HG03196 (cell line): ENCODE measurements at regions not wholly inside any gene's neighbourhood (a gene's known extent, or its start where the extent isn't known, plus 50 kb on each side); places are given as distances from the start of the nearest gene placed in this dataset.
"Not testable (repeated sequence)": the region's sequence is repeated elsewhere in the genome, so short reads cannot be mapped to it uniquely, and the experiment has no call there.

Source experiments
- ATAC-seq: cut with Tn5 transposase; IDR thresholded peaks from one replicate; pipeline ENCODE4 v1.9.1; 2021; ENCODE audit not compliant: unreplicated experiment

GRCh38 chr13:60214213-60215055 is 50.7 kb upstream of the DIAPH3 start:
- ATAC-seq = no peak

DNA sequence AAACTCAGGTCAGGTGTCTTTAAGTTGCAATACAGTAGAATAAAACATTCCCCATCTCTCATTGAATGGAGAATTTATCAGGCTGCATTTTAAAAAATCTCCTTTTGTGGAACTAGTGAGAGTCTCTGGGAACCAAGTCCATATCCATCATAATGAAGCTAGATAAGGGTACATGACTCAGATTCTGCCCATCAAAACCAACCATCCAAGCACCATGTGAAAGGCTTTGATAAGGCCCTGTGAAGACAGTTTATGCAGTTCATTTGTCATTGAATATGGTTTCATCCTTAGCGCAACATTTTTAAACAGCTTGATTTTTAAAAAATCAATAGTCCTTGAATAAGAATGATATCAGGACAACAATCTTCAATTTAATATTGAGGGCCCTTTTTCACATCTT is 56.3 kb upstream of the DIAPH3 start:
- no peak for ATAC-seq

GRCh38 chr13:60221581-60221980 is 57.9 kb upstream of the DIAPH3 start:
- no peak for ATAC-seq

DNA sequence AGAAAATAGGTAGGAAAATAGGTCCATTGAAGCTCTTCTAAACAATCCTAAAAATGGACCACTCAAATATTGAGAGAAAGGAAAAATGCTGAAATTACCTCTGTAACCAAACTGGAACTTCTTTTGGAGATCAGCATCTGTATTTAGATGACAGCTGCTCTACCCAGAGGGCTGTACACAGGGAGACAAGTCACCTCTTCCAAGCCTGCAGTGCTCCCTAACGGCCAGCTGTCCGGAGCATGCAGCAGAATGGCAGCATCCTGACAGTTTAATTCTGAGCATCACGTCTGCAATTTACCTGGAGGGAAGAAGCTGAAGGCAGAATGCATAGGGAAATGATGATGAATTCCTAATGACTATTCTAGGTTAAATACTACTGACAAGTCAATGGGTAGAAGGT is 62.8 kb upstream of the DIAPH3 start:
- no peak for ATAC-seq

GRCh38 chr13:60227158-60227557 is 63.4 kb upstream of the DIAPH3 start:
- ATAC-seq = no peak

DNA sequence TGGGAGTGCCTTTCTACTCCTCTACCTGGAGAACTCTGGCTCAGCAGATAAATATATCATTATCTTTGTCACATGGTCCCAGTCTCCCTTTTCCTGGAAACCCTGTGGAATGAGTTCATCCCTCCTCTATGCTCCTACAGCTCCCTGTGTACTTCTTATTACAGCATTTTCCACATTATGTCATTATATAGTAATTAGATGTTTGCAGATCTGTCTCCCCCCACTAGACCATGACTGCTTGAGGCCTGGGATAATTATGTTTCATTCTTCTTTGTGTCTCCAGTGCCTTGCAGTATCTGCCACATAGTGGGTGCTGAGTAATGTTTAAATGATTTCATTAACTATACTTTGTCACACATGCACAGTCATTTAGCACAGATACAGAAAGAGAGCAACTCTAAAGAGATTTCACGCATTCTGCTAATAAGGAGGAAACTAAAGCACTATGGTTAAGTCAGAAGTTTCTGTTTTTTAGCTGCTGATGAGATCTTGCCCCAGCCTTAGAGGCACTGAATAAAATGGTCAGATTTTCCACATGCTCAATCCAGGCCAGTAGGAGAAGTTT is 66.1 kb upstream of the DIAPH3 start:
- no peak for ATAC-seq

DNA sequence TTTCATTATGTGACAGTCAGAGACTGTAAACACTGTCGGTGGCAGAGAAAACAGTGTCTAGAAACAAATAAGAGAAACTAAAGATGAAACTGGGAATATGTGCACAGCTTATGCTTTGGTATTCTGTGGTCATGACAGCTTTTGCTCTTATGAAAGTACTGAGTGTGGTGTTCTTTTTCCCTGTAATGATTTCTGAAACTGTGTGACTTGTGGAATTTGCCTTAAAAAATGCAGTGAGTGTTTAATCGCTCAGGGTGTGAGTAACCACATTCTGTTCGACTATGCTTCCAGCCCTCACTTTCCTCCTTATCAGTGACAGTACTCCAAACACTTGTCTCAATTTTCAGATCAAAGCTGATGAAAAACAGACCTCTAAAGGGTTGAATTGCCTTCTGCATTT is 66.9 kb upstream of the DIAPH3 start:
- ATAC-seq = peak; percentile 56

DNA sequence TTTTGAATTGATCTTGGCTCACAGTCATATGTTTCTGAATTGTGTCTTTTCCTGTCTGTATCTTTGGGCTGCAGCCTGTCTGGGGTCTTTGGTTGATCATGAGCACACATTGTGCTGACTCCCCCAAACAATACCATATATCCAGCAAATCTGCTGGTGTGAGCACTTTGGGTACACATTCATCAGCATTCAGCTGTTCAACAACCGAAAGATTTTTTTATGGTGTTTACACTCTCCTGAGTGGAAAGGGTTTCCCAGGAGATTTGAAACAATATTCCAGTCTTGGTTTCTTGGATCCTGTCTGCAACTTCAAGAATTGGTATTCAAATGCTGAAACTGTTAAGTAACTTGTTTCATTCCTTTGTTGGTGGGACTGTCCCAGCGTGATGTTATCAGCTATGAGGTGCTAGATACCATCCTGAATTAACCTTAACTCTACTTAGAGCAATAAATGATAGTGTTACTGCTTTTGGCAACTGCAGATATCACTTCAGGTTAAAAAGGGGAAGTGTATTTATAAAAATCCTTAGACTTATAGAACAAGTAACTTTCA is 78.4 kb upstream of the DIAPH3 start:
- ATAC-seq = no peak

- no peak for ATAC-seq
These were observed 80.7 kb upstream of the DIAPH3 start for GRCh38 chr13:60244381-60244780.

- ATAC-seq = not testable (repeated sequence)
These were observed 87.7 kb upstream of the DIAPH3 start for GRCh38 chr13:60251419-60251818.

DNA sequence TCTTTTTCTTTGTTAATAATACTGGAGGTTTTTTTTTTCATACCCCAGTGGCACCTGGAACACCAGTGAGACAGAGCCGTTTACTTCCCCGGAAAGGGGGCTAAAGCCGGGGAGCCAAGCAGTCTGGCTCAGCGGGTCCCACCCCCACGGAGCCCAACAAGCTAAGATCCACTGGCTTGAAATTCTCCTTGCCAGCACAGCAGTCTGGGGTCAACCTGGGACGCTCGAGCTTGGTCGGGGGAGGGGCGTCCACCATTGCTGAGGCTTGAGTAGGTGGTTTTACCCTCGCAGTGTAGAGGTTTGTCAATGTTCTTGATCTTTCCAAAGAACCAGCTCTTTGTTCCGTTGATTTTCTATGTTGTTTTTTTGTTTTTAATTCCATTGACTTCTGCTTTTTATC is 94.6 kb upstream of the DIAPH3 start:
- no peak for ATAC-seq

GRCh38 chr13:60260440-60260839 is 96.7 kb upstream of the DIAPH3 start:
- no peak for ATAC-seq

GRCh38 chr13:60261432-60262351 is 98.0 kb upstream of the DIAPH3 start:
- ATAC-seq = no peak

- ATAC-seq = no peak
These were observed 101.8 kb upstream of the DIAPH3 start for GRCh38 chr13:60265566-60265965.

- ATAC-seq = no peak
These were observed 103.9 kb upstream of the DIAPH3 start for GRCh38 chr13:60267498-60268202.

DNA sequence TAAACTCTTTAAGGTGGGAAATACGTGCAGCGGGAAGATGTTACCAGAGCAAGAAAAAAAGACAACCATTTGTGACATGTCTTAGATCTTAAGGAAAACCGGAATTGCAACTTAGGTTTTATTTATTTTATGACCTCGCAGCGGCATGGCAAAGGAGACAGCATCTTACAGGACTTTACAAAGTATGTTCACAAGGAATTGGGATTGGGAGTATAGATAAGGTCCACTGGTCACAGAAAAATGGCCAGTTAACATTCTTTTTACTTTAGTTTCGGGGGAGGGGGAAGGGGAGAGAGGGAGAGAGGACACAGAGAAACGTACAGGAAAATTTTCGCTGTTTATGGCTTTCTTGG is 104.5 kb upstream of the DIAPH3 start:
- no peak for ATAC-seq

DNA sequence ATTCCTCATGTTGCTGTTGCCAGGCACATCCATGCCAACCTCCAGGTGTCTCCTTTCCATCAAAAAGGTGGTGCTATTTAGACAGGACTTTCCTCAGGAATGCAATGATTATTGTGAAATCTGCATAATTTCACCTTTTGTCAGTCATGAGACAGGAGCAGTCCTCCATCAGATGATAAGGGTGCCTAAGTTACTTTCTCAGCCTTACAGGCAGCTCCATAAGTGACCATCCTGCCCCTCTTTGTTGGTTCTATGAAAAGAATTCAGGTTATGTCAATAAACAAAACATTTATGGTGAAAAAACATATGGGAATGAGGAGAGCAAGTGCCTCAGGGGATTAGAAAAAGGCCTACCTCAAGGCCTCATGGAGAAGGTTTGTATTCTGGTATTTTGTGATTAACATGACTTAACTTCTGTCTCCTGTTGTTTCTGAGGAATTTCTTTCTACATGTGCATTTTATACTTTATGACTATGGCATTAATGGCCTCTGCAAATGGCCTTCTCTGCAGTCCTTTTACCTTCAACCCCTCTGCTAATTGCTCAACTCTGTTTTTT is 110.3 kb upstream of the DIAPH3 start:
- no peak for ATAC-seq

- no peak for ATAC-seq
These were observed 110.9 kb upstream of the DIAPH3 start for GRCh38 chr13:60274655-60275054.

- ATAC-seq = no peak
These were observed 111.5 kb upstream of the DIAPH3 start for GRCh38 chr13:60275208-60275607.

DNA sequence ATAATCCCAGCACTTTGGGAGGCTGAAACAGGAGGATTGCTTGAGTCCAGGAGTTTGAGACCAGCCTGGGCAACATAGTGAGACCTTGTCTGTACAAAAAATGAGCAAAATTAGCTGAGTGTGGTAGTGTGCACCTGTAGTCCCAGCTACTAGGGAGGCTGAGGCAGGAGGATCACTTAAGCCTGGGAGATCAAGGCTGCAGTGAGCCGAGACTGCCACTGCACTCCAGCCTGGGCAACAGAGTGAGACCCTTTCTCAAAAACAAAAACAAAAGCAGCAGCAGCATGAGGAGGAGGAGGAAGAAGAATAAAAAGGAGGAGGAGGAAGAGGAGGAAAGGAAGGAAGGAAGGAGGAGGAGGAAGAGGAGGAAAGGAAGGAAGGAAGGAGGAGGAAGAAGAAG is 116.5 kb upstream of the TDRD3 start:
- not testable (repeated sequence) for ATAC-seq

DNA sequence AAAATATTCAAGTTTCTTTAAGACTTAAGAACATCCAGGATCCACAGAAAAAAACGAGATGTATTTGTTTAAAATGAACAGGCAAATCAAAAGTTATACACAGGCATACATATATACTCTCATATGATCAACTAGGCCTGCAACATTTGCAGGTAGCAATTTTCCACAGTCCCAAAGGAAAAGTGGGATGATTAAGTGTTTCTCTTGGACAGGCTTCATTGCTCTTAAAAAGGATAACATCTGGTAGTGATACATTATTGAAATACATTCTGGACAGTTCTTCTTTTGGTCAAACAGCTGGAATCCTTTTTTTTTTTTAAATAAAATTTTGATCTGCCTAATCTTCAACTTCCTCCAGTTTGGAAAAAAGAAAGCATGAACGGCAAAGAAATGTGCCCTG is 114.8 kb upstream of the TDRD3 start:
- no peak for ATAC-seq
